KBM-7 (cell line): ENCODE measurements at regions not wholly inside any gene's neighbourhood (a gene's known extent, or its start where the extent isn't known, plus 50 kb on each side); places are given as distances from the start of the nearest gene placed in this dataset.

ENCODE experiments used
- DNase-seq: peaks from one replicate; pipeline ENCODE4 v3.0.0-alpha.2; 2015
- in situ Hi-C: fragments of 300-500 bp; cut with MboI; formaldehyde crosslinking; loops from 2 replicates; pipeline ENCODE4 v1.14.3; 2020; ENCODE audit warnings: low sequenced_read_pairs, low pct_unique_long_range_greater_than_20kb, mixed read lengths

DNA sequence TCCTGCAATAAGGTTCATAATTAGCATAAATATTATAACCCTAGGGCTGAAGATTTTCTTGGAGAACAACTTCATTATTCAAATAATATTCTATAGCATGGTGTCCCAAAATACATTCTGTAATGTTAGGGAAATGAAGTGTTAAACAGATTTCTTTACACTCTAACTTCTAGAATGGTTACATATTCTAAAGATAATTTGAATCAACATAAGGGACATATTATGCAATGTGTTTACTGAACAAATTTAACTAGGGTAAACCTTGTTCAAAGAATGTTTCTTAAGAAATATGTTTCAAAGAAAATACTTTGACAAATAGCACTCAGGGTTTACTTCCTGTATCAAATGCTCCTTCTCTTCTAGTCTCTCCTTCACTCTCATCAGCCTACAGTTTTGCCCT, 281.6 kb downstream of the SLC6A15 start:
- in situ Hi-C loops: no loop called here
- DNase-seq: no peak

DNA sequence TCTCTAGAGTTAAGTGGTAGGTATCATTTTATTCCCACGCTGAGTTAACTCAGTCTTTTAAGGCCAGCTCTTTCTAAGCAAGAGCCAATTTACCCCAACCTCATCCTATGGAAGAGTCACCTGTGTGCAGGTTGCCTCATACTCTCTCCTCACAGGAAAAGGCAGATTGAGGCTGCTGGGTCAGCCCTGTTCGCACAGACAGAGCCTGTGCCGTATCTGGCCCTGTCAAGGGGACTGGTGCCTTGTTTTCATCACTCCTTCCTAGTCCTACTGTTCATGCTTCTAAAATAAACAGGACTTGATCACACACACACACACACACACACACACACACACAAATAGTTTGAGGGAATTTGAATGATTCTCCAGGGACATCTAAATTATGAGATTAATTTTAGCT, 285.0 kb downstream of the SLC6A15 start:
- DNase-seq: no peak
- in situ Hi-C loops: no loop called here

DNA sequence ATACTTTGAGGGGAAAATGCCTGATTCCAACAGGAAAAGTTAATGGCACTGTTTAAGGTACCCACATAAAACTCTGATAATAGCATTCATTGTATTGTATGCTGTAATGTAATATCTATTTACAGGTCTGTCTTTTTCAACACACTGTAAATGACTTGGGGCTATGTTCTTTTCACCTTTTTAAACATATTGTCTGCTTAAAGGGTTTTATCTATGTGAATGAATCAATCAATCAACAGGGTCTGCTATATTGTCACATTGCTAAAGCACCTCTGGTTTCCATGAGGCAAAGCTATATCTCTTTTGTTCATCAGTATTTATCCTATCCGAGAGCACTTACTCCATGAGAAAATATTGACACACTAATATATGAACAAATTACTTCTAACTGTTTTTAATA, 288.0 kb downstream of the SLC6A15 start:
- no peak for DNase-seq
- in situ Hi-C loops: no loop called here

DNA sequence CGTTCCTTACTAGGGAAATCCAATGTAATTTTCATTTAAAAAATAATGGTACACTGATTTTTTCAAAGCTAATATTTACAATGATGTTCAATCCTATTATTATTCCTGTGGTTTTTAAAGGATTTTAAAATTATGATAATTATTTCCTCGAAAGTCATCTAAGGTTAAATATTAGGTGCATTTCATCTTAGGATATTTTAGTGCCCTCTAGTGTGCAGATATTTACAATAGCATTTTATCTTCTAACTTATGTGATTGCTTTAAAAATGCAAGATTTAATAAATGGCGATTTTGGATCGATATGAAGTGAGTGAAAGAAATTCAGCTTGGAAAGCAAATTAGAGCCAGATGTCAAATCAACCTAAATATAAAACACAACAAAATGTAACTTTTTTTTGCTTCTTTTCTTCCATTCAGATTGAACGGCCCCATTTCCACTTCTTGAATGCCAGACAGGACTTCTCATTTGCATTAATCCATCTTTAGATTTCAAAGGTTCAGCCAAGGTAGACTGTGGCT, 293.5 kb downstream of the SLC6A15 start:
- no peak for DNase-seq
- in situ Hi-C loops: no loop called here

DNA sequence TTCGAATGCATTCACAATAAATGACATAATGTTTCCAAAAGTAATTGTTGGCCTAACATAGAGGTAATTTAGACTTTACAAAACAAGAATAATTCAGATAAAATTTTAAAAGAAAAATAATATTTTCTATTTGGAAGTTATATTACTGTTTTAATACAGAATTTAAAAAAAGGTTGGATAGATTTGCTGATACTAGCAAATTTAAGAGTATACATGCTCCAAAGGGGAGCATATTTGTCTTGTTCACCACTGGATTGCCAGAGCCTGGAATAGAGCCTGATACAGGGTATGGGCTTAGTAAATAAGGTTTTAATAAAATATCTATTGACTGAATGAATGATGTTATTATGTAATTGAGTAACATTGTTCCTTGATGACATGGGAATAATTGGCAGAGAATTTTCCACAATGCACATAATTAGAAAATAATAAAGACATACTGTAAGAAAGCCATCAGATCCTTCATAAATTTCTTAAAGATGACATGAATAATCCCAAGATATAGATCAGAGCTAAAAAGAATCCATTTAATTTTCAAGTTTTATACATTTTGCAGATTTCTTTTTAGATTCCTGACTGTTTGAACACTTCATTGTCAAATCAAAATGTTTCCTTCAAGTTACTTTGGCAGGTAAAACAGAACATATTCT, 305.3 kb downstream of the SLC6A15 start:
- in situ Hi-C loops: no loop called here
- DNase-seq: no peak

DNA sequence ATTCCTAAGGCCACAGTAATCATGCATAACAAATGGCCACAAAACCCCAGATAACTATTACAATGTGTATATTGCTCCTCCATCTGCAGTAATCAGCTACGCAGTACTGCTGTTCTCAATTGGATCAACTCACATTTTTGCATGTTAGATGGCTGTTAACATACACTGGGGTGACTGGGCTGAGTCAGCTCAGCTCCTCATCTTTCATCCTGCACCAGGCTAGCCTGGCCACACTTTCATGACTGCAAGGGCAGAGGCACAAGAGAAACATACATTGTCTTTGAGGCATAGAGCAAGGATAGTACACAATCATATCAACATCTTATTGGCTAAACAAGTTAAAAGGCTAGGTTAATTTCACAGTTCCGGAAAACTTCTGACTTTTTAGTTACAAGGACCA, 306.6 kb downstream of the SLC6A15 start:
- in situ Hi-C loops: no loop called here
- no peak for DNase-seq

DNA sequence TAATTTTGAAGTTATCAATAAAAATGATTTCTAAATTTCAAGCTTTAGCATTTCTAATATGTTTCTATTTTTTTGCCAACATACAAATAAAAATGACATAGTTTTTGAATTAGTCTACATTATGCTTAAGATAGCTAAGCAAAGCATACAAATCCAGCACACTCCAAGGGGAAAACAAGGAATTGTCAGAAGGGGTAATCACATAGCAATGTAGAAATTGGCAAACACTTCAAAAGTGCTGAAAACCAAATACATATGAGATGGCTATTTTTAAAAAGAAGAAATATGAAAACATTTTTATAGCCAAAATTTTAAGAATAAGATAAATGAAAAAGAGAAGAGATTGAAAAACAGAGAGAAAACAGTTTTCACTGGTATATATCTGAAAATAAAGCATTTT, 308.0 kb downstream of the SLC6A15 start:
- no peak for DNase-seq

DNA sequence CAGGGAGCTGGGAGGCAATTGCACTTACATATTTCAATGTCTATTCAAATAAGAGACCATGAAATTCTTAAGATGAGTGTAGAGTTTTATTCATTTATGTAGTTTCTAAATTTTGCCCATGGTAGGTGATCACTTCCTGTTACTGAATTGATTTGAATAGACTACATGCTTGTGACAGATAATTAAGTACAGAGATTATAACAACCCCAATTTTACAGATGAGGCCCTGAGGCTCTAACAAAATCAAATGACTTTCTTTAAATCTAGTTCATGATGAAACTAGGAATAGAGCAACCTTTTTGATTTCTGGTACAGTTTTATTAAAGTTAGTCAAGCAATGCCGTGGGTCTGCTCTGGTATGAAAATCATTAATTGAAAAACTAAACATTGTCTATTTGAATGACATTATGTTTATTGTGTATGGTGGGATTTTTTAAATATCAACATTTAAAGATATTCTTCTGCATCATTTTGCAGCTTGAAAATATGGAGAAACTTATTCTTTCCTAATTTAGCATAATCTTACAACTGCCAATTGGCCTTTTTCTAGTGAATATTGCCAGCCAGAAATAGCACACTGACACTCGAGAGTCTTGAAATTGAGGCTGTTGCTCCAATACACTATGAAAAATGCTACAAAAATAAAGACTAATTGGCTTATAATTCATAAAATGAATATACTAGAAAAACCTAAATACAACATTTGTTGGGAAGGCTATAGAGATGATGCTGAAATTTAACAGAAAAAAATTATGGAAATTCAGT, 308.9 kb downstream of the SLC6A15 start:
- DNase-seq: no peak
- in situ Hi-C loops: no loop called here

More for the DNA sequence above, 308.0 kb downstream of the SLC6A15 start:
- in situ Hi-C loops: no loop called here

DNA sequence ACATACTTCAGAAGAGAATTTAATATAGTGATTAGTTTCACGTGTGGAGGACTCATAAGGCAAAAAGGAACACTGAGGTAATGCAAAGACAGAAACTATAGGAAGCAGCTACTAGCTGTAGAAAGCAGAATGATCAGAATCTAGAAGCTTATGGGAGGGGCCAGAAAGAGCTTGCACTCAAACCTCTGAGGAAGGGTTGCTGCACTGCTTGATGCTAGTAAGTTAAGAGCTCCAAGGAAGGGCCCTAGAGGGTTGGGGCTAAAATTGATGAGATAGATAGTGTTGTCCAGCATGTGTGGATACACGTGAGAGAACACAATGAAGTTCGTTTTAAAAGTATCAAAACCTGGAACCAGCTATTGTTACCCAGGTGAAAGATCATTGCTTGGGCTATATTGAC, 311.1 kb downstream of the SLC6A15 start:
- no peak for DNase-seq
- in situ Hi-C loops: no loop called here

DNA sequence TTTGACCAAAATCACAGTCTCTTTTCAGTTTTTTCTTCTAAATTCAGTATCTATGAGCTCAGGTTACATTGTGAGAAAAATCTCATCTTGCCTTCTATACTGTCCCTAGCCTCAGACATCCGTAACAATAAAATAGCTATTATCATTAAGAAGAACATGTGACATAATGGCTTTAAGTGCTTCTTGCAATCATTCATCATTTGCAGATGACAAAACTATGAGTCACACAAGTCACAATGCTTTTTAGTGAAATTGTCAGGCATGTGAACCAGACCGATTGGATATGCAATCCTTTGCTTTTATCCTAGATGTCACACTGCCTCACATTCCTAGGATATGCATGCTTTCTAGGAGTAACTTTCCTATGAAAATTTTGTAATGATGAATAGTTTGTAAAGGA, 313.1 kb downstream of the SLC6A15 start:
- DNase-seq: no peak
- in situ Hi-C loops: no loop called here

DNA sequence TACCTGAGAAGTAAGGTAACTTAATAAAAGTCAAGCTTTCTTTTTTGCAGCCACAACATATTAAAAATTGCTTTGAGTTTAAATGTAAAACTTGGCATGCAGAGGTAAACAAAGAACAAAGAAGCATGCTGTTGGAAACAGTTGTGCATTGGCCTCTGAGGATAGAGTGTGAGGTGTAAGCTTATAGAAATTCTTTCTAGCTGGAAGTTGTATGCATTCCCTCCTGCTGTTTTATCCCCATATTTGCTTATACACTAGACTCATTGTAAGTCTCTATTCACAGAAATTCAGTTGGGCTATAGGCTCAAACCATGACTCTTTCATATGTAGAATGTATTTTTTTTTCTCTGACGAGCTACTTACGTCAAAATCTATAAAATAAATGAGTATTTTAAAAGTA, 316.3 kb downstream of the SLC6A15 start:
- in situ Hi-C loops: no loop called here
- no peak for DNase-seq

DNA sequence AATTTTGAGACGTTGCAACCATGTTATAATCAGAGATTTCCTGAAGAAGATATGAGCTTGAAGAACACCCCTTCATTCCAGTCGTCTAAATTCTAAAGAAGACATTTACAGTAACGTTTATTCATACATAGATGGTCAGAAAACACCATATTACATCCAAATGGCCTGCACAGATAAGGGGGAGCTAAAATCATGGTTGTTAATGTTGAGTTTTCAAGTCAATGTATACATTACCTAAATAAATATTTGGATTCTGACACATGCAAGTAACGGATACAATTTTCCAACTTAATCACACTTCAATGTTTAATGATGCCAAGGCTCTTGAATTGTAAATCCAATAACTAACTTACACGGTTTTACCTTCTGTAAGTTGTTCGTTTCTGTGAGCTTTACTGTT, 318.4 kb downstream of the SLC6A15 start:
- in situ Hi-C loops: no loop called here
- no peak for DNase-seq

DNA sequence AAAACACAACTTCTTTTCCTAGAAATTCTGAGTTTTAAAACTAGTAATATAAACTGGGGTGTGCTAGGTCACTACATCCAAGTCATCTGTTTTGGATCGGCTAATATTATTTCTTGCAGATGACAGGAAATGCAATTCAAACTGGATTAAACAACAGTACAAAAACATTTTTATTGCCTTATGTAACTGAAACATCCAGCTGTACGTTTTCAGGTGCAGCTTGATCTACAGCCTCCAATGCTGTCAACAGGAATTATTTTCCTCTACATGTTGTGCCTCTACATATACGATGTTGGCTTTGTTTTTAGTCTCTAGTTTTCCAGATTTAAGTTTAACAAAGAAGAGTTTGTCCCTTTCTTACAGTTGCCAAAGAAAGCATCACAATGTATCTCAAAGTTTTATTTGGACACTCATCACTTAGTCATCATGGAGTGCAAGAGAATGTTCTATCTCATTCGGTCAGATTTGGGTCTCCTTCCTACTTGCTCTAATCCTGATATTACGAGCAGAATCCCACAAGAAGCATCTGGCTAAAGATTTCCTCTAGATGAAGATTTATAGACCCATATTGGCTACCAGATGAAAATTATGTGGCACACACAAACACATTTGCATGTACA, 326.7 kb downstream of the SLC6A15 start:
- in situ Hi-C loops: no loop called here
- no peak for DNase-seq

DNA sequence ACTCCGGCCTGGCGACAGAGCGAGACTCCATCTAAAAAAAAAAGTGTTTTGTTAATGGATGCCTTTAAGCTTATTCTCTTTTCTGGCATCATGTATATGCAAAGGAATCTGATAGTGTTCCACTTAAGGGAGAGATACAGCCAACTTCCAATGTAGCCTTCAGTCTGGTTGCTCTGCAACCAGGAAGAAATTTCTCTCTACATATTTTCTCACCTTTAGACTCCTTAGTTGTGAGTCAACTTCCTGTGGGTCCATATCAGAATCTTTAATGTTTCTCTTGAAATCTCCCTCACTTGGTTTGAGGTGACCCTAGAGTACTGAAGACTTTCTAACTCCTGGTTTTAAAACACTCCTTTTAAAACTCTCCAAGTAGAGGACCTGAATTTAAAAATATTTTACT, 340.4 kb downstream of the SLC6A15 start:
- DNase-seq: no peak
- in situ Hi-C loops: no loop called here

DNA sequence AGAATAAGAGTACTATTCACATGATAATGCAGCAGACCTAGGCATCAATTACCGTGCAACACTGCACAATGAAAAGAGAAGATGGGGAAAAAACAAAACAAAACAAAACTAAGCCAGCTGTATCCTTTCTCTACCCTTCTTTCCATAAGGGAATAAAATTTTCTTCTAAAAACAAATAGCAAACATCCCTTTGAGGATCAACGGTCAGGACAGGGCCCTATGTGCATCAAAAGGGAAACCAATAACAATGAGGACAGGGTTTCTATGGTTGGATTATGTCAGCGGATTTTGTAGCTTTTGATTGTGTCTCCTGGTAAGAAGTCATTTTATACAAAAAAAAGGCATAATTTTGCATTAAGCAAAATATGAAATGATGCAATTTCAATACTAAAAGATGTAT, 350.3 kb downstream of the SLC6A15 start:
- in situ Hi-C loops: no loop called here
- DNase-seq: no peak

DNA sequence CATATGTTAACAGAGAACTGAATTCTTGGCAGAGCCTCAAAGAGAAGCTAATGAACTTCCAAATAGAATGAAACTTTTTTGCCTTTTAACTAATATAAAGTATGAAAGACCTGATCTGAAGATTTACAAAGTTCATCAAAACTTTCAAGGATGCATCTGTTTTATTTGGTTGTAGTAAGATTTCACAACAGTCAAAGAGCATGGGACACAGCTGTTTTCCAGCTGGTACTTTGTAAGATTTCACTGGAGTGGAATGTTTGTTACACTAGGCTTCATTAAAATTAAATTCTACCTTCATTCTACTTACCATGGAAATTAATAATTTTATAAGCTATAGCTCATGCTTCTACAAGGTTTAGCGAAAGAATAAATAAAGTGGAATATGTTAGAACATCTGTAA, 351.2 kb downstream of the SLC6A15 start:
- no peak for DNase-seq
- in situ Hi-C loops: no loop called here

DNA sequence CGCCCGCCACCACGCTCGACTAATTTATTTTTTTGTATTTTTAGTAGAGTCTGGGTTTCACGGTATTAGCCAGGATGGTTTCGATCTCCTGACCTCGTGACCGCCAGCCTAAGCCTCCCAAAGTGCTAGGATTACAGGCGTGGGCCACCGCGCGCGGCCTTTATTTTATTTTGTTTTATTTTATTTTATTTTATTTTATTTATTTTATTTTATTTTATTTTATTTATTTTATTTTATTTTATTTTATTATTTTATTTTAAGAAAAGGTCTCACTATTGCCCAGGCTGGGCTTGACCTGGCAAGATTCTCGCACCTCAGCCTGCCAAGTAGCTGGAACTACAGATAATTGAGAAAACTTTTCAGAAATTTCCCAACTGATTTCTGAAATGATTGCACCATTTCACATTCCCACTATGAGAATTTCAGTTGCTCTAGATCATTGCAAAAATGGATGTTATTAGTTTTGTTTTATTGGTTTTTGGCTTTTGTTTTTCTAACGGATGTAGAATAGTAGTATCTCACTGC, 358.3 kb downstream of the SLC6A15 start:
- in situ Hi-C loops: no loop called here

DNA sequence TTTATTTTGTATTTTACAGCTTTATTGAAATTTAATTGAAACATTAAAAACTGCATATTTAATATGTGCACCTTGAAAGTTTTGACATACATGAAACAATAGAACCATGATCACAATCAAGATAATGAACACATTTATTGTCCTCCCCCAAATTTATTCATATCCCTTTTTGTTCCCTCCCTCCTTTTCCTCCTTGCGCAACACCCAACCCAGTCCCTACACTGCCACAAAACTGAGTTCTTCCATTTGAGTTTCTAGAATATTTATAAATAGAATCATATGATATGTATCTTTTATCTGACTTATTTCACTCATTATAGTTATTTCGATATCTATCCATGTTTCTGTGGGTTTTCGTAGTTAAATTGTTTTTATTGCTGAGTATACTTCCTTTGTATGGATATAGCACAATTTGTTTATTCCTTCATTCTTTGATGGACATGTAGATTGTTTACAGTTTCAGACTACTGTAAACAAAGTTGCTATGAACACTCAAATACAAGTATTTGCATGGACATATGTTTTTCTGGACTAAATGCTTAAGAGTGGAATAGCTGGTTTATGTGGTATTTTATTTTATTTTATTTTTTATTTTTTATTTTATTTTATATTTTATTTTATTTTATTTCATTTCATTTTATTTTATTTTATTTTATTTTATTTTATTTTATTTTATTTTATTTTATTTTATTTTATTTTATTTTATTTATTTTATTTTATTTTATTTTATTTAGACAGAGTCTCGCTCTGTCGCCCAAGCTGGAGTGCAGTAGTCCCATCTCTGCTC, 359.1 kb downstream of the SLC6A15 start:
- in situ Hi-C loops: no loop called here
- DNase-seq: no peak

More for the DNA sequence above, 358.3 kb downstream of the SLC6A15 start:
- no peak for DNase-seq

DNA sequence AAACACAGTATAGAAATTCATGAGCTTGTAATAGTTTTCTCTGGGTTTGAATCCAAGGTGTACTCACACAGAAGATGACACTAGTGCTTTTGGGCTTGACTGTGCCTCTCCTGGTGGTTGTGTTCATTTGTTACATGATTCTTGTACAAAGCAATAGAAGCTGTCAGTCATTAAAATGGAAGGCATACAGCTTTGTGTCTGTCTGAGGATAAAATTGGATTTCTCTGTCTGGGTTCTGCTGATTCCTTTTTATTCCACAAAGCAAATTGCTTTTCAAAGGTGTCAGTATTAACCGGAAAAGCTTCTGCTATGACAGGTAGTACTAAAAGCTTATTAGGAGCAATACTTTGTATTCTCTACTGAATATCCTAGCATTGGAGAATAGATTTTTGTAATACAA, 361.2 kb downstream of the SLC6A15 start:
- in situ Hi-C loops: no loop called here
- DNase-seq: no peak
